CD14-positive monocyte (primary cell): ENCODE measurements at regions not wholly inside any gene's neighbourhood (a gene's known extent, or its start where the extent isn't known, plus 50 kb on each side); places are given as distances from the start of the nearest gene placed in this dataset.

Experiments
- DNase-seq, 3 donors: peaks; one replicate each; pipeline ENCODE4 v3.0.0-alpha.2; 2011 to 2022
- H2AFZ ChIP-seq: 2 replicates; pipeline ENCODE4 v1.6.0; 2012; ENCODE audit warnings: mild to moderate bottlenecking, low read depth, low read length, inconsistent platforms; ENCODE audit not compliant: insufficient read depth, poor library complexity, severe bottlenecking
- H3K27ac ChIP-seq, 2 donors: 1 replicate in 1 of 2; 2 replicates in 1 of 2; pipeline ENCODE4 v1.5.1; 2012 to 2013; ENCODE audit warnings: low read length in 2 of 2, control low read depth in 1 of 2, inconsistent platforms in 1 of 2, low read depth in 1 of 2, mild to moderate bottlenecking in 1 of 2
- H3K27me3 ChIP-seq, 2 donors: one replicate each; pipeline versions ENCODE4 v1.6.0 to v1.6.1; 2011 to 2013; ENCODE audit warnings: low read length in 2 of 2; ENCODE audit not compliant: control insufficient read depth in 2 of 2, insufficient read depth in 2 of 2
- H3K36me3 ChIP-seq, 2 donors: replicated peaks in 1 of 2; 1 replicate in 1 of 2; 2 replicates in 1 of 2; pipeline versions ENCODE4 v1.5.1 to v1.6.1; 2012 to 2013; ENCODE audit warnings: low read length in 2 of 2, control low read depth in 1 of 2, inconsistent platforms in 1 of 2, mild to moderate bottlenecking in 1 of 2; ENCODE audit not compliant: insufficient read depth in 2 of 2, control insufficient read depth in 1 of 2
- H3K4me1 ChIP-seq, 2 donors: 1 replicate in 1 of 2; 2 replicates in 1 of 2; pipeline versions ENCODE4 v1.5.1 to v1.6.1; 2012 to 2013; ENCODE audit warnings: low read length in 2 of 2, control low read depth in 1 of 2, inconsistent platforms in 1 of 2, mild to moderate bottlenecking in 1 of 2, moderate library complexity in 1 of 2; ENCODE audit not compliant: insufficient read depth in 2 of 2, control insufficient read depth in 1 of 2
- H3K4me2 ChIP-seq: replicated peaks from 2 replicates; pipeline ENCODE3; 2012; ENCODE audit warnings: low read length, moderate library complexity, mild to moderate bottlenecking; ENCODE audit not compliant: poor library complexity, severe bottlenecking; ENCODE audit errors: extremely low read depth
- H3K4me3 ChIP-seq, 3 experiments: fragments of 200-600 bp in 1 of 3; sonication (generic) in 1 of 3; replicated peaks in 1 of 3; 1 replicate in 2 of 3; 2 replicates in 1 of 3; pipeline ENCODE4 v1.5.1; 2011 to 2013; ENCODE audit warnings: low read length in 3 of 3, mild to moderate bottlenecking in 3 of 3, control low read depth in 2 of 3, low read depth in 2 of 3, inconsistent platforms in 1 of 3, moderate library complexity in 1 of 3
- H3K79me2 ChIP-seq: 2 replicates; pipeline ENCODE4 v1.6.0; 2012; ENCODE audit warnings: mild to moderate bottlenecking, control low read depth, inconsistent platforms, low read length, moderate library complexity; ENCODE audit not compliant: insufficient read depth
- H3K9ac ChIP-seq: 2 replicates; pipeline ENCODE4 v1.6.0; 2017; ENCODE audit warnings: low read length, mild to moderate bottlenecking; ENCODE audit not compliant: insufficient read depth, poor library complexity, severe bottlenecking
- H3K9me3 ChIP-seq, 2 donors: replicated peaks in 1 of 2; 1 replicate in 1 of 2; 2 replicates in 1 of 2; pipeline versions ENCODE4 v1.5.1 to v1.6.1; 2012 to 2013; ENCODE audit warnings: low read length in 2 of 2, control low read depth in 1 of 2; ENCODE audit not compliant: control insufficient read depth in 1 of 2, insufficient read depth in 1 of 2
- H4K20me1 ChIP-seq: 2 replicates; pipeline ENCODE4 v1.6.0; 2012; ENCODE audit warnings: mild to moderate bottlenecking, low read length, control low read depth, moderate library complexity; ENCODE audit not compliant: insufficient read depth
- H3K27ac Mint-ChIP-seq, 7 donors: one replicate each; pipeline ENCODE4 v1.8.0; 2020; ENCODE audit warnings: mild to moderate bottlenecking in 7 of 7, mixed read lengths in 7 of 7, moderate library complexity in 6 of 7, inconsistent platforms in 2 of 7
- H3K27me3 Mint-ChIP-seq, 3 donors: one replicate each; pipeline ENCODE4 v1.8.0; 2021 to 2022; ENCODE audit warnings: low read depth in 3 of 3, mild to moderate bottlenecking in 3 of 3, mixed read lengths in 3 of 3, moderate library complexity in 3 of 3, inconsistent platforms in 1 of 3
- H3K36me3 Mint-ChIP-seq, 2 donors: one replicate each; pipeline ENCODE4 v1.8.0; 2020; ENCODE audit warnings: mixed read lengths in 2 of 2, inconsistent platforms in 1 of 2, mild to moderate bottlenecking in 1 of 2
- H3K4me1 Mint-ChIP-seq: one replicate; pipeline ENCODE4 v1.8.0; 2020; ENCODE audit warnings: mild to moderate bottlenecking, mixed read lengths
- H3K4me3 Mint-ChIP-seq, 2 donors: one replicate each; pipeline ENCODE4 v1.8.0; 2020; ENCODE audit warnings: mild to moderate bottlenecking in 2 of 2, mixed read lengths in 2 of 2, moderate library complexity in 1 of 2
- H3K9me3 Mint-ChIP-seq, 7 donors: one replicate each; pipeline ENCODE4 v1.8.0; 2020 to 2022; ENCODE audit warnings: mixed read lengths in 7 of 7, mild to moderate bottlenecking in 6 of 7, moderate library complexity in 6 of 7, inconsistent platforms in 2 of 7
- WGBS: methylation state at CpG from one replicate; pipeline ENCODE4 v1.1.5; 2013; ENCODE audit warnings: missing lambda C conversion rate; ENCODE audit not compliant: insufficient coverage; 5-methylcytosine and 5-hydroxymethylcytosine counted together
- intact Hi-C, 2 donors: fragments of 100-400 bp; cut with micrococcal nuclease; formaldehyde crosslinking; loops; one replicate each; pipeline versions ENCODE4 v1.15.0 to v1.15.1; 2023
- TF ChIP-seq, protein P1 (sequence below): fragments of 200-600 bp; IDR thresholded peaks from one replicate; pipeline ENCODE4 v1.8.0; 2022; ENCODE audit warnings: antibody characterized with exemption, mild to moderate bottlenecking

GRCh38 chrX:114252186-114252585, 331.7 kb upstream of the HTR2C start:
- peaks cover 0 to 6% (median 0%) of the 10 kb centered on the region in 3 donors for H3K27me3 Mint-ChIP-seq
- Histone ChIP-seq H3K4me1 (no peaks in the 10 kb centered on the region), H3K4me3 (no peak overlapping the region), H3K79me2 (no peaks in the 10 kb centered on the region), H3K36me3 (no peaks in the 10 kb centered on the region), H3K9me3 (no peaks in the 10 kb centered on the region), H3K27ac (no peak overlapping the region), H3K27me3 (no peaks in the 10 kb centered on the region), H3K9ac (no peak overlapping the region), H4K20me1 (no peaks in the 10 kb centered on the region), H3K4me2 (no peak overlapping the region), H2AFZ (no peak overlapping the region)
- 35% methylated on average over 3 of the region's 3 CpGs for WGBS
- H3K4me3 Mint-ChIP-seq, result no peak overlapping the region
- H3K4me1 Mint-ChIP-seq, result no peaks in the 10 kb centered on the region
- no peak for DNase-seq
- TF ChIP-seq, protein P1, sequence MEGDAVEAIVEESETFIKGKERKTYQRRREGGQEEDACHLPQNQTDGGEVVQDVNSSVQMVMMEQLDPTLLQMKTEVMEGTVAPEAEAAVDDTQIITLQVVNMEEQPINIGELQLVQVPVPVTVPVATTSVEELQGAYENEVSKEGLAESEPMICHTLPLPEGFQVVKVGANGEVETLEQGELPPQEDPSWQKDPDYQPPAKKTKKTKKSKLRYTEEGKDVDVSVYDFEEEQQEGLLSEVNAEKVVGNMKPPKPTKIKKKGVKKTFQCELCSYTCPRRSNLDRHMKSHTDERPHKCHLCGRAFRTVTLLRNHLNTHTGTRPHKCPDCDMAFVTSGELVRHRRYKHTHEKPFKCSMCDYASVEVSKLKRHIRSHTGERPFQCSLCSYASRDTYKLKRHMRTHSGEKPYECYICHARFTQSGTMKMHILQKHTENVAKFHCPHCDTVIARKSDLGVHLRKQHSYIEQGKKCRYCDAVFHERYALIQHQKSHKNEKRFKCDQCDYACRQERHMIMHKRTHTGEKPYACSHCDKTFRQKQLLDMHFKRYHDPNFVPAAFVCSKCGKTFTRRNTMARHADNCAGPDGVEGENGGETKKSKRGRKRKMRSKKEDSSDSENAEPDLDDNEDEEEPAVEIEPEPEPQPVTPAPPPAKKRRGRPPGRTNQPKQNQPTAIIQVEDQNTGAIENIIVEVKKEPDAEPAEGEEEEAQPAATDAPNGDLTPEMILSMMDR, result no peak
- intact Hi-C loops, result no loop called here
- no peak overlapping the region for H3K27ac Mint-ChIP-seq
- peaks cover 0 to 4% (median 2%) of the 10 kb centered on the region in 7 donors for H3K9me3 Mint-ChIP-seq
- H3K36me3 Mint-ChIP-seq, result no peaks in the 10 kb centered on the region

GRCh38 chrX:114251575-114251974, 332.3 kb upstream of the HTR2C start:
- Histone ChIP-seq H4K20me1 (no peaks in the 10 kb centered on the region), H3K36me3 (no peaks in the 10 kb centered on the region), H3K79me2 (no peaks in the 10 kb centered on the region), H2AFZ (no peak overlapping the region), H3K4me3 (no peak overlapping the region), H3K4me2 (no peak overlapping the region), H3K27me3 (no peaks in the 10 kb centered on the region), H3K9ac (no peak overlapping the region), H3K27ac (no peak overlapping the region), H3K4me1 (no peaks in the 10 kb centered on the region), H3K9me3 (no peaks in the 10 kb centered on the region)
- no peak for DNase-seq
- Mint-ChIP-seq H3K27me3 (peaks cover 0 to 6% (median 0%) of the 10 kb centered on the region in 3 donors), H3K4me1 (no peaks in the 10 kb centered on the region), H3K36me3 (no peaks in the 10 kb centered on the region), H3K4me3 (no peak overlapping the region), H3K27ac (no peak overlapping the region), H3K9me3 (peaks cover 0 to 4% (median 2%) of the 10 kb centered on the region in 7 donors)
- TF ChIP-seq, protein P1, result no peak
- no CpG with 5 or more reads among the region's 1 CpG for WGBS
- intact Hi-C loops, result no loop called here
